ENCODE measurements at regions not wholly inside any gene's neighbourhood (a gene's known extent, or its start where the extent isn't known, plus 50 kb on each side); places are given as distances from the start of the nearest gene placed in this dataset.

- TF ChIP-seq CTCF (IDR thresholded peaks at IDR 0.05): no peak
- TF ChIP-seq POLR2A (IDR thresholded peaks at IDR 0.05): no peak
Measured at GRCh38 chr7:145481985-145482384, 634.6 kb upstream of the CNTNAP2 start.
